Ecto neural progenitor cell (in vitro differentiated cells): ENCODE measurements at regions not wholly inside any gene's neighbourhood (a gene's known extent, or its start where the extent isn't known, plus 50 kb on each side); places are given as distances from the start of the nearest gene placed in this dataset.

Source experiments
- DNase-seq: peaks from one replicate; pipeline ENCODE4 v3.0.0-alpha.2; 2018; ENCODE audit warnings: low spot score

GRCh38 chr9:81250606-81251005 lies 438.7 kb downstream of the TLE1 start:
- DNase-seq = no peak

DNA sequence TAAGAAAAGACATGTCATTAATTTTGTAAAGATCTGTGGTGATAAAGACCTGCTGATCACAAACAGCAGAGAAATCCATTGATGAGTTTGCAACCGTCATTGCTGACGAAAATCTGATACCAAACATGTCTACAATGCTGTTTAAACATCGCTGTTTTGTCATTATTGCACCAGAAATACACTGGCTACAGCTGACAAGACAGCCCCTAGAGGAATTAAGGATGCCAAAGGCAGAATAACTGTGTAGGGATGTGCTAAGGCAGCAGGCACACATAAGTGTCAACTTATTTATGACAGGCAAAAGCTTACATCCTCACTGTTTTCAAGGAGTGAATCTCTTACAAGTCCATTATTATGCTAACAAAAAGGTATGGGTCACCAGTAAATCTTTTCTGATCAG lies 439.3 kb downstream of the TLE1 start:
- DNase-seq = no peak

GRCh38 chr9:81245254-81245956 lies 443.9 kb downstream of the TLE1 start:
- no peak for DNase-seq

DNA sequence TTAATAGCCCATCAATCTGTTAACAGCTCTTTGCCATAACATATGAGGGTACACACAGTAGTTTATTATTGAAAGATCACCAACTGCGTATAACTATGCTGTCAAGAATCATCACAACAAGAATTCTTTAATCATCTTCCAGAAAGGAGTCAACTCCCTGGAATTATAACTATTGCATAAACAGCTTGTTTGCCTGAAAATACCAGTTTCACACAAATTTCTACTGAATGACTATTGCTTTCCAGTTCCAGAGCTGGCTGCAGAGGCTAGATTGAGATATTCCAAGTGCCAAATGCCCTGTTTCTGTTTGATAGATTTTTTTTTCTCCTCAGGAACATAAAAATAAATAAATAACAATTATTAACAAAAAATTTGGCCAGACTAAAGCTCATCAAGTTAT lies 444.7 kb downstream of the TLE1 start:
- no peak for DNase-seq

- no peak for DNase-seq
These were observed 446.5 kb downstream of the TLE1 start for GRCh38 chr9:81242866-81243265.

GRCh38 chr9:81239388-81239787 lies 450.0 kb downstream of the TLE1 start:
- no peak for DNase-seq

DNA sequence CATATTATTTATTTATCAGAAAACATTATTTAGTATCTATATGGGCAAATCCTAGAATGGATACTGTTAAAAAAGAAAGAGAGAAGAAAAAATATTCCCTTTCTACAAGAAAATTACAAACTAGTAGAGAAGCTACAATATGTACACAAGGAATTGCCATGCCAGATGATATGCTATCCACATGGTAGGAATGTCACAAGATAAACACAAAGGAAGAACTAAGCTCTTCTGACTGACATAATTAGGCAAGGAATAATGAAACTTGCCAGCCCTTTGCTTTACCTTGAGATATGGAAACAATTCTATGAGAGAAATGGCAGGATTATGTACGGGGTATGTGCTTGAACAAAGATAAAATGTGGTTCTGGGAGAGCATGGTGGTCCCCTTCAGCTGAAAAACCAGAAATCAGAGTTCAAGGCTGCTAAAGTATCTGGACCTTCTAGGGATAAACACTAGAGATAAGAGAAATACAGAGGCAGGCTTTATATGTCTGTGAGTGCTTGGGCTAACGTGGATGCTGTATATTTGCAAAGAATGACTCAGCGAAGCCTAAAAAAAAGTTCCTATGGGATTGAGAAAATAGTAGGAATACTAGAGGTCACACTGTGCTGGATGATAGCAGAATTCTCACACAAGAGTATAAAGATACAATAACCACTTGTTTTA lies 451.6 kb downstream of the TLE1 start:
- no peak for DNase-seq

GRCh38 chr9:81234924-81235610 lies 454.3 kb downstream of the TLE1 start:
- no peak for DNase-seq

DNA sequence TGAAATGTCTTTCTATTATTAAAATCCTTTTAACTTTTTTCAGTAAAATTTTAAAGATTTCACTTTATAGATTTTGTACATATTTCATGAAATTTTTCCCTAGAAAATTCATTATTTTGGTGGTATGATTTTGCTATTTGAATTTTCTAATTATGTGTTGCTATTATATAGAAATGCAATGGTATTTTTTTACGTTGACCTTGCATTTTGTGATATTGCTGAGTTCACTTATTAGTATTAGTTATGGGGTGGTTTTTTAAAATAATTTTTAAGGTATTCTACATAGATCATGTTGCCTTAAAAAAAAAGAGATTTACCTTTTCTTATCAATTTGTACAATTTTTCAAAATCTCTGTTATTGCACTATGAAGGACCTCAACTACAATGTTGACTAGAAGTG lies 458.3 kb downstream of the TLE1 start:
- DNase-seq = no peak

- DNase-seq = no peak
These were observed 461.7 kb downstream of the TLE1 start for GRCh38 chr9:81227507-81228245.

GRCh38 chr9:81225596-81225995 lies 463.8 kb downstream of the TLE1 start:
- DNase-seq = no peak

GRCh38 chr9:81224166-81225081 lies 464.9 kb downstream of the TLE1 start:
- no peak for DNase-seq

GRCh38 chr9:81214975-81215374 lies 474.4 kb downstream of the TLE1 start:
- no peak for DNase-seq

DNA sequence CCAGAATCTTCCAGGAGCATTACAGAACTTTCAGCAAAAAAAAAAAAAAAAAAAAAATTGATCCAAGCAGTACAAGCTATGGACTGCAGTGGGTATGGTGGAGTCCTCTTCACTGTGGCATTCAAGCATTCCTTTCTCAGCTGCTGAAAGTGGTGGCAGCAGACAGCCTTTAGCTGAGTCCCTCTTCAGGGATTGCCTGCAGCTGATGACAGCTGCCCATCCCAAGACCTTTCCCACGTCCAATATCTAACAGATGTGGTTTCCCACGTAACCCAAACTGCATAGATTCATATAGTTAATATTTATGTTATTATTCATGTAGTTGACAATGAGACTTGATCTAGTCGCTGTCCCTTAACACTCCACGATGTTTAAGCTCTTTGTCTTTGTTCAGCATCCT lies 475.9 kb downstream of the TLE1 start:
- DNase-seq = no peak

DNA sequence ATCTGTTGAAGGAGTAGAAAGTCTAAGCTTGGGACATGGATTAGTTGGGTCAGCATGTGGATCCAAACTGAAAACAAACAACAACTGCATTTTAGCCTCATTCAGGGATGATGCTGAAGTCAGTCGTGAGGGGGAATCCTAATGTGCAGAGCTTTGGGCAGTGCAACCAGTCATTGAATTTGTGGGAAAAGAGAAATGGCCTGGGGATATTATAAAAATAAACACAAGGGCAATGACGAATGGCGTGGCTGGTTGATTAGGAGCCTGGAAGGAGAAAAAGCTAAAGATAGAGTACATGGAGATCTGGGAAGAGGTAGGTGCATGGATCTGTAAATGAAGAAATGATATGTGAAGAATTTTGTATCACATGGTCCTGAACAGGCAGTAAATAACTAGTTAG lies 477.6 kb downstream of the TLE1 start:
- no peak for DNase-seq

- no peak for DNase-seq
These were observed 481.7 kb downstream of the TLE1 start for GRCh38 chr9:81207651-81208050.

DNA sequence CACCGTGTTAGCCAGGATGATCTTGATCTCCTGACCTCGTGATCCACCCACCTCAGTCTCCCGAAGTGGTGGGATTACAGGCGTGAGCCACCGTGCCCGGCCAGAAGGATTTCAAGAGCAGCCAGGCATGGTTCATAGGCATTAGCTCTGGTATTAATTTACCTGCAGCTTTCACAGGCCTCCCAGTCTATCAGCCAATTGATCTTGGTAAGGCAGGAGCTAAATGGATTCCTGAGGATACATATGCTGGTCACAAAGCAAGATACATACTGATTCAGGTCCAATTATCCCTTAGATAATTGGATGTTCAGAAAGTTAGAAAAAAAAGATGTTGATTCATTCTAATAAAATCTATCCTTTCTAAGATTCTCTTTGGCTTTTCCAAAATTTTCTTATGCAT lies 487.1 kb downstream of the TLE1 start:
- DNase-seq = no peak

DNA sequence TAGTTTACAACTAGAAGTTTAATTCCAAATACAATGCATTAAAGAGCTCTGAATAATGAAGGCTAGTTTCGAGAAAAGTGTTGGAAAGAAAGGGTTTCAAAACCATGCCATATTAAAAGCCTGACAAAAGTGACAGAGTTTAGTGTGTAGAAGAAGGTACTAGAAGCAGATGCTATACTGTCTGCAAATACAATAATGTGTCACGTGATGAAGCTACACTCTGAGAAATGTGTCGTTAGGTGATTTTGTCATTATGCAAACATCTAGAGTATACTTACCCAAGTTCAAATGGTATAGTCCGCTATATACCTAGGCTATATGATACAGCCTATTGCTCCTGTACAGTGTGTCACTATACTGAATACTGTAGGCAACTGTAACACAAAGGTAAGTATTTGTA lies 494.1 kb downstream of the TLE1 start:
- DNase-seq = no peak

DNA sequence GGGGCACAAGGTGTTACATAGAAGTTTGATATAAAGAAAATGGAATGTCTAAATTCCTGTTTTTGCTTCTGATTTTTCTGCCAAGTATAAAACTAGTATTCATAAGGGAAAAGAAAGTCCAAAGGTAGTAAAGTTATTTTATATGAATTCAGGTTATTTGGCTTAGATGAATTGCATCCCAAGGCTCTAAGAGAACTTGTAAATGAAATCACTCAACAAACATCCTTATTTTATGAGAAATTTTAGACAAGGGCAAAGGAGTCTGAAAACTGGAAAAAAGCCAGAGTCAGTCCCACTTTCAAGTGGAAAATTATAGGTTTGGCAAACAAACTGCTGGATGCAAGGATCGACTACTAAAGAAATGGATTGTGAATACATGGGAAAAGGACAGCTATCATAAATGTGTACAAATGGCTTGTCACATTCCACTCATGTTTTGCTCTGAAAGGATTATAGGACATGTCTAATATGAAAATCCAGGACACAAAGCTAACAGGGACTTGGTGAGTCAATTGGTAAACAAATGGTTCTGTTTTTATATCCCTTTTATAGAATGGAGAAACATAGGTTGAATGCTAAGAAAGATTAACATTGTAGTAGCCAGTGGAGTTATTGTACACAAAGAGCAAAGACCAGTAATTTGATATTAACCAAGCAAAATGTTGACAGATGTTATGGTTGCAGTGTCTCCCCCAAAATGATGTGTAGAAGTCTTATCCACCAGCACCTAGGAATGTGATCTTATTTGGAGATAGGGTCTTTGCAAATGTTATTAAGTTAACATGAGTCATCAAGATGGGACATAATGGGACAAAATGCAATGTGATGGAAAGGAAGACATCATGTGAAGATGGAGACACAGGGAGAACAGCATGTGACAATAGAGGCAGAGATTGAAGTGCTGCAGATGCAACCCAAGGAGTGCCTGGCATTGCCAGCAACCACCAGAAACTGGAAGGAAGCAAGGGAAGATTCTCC lies 495.7 kb downstream of the TLE1 start:
- no peak for DNase-seq

GRCh38 chr9:81191222-81191621 lies 498.1 kb downstream of the TLE1 start:
- no peak for DNase-seq
